SK-N-SH (cell line): ENCODE measurements at regions not wholly inside any gene's neighbourhood (a gene's known extent, or its start where the extent isn't known, plus 50 kb on each side); places are given as distances from the start of the nearest gene placed in this dataset.

Experiments
- CTCF ChIA-PET: fragments of 300-600, 350-600 bp; formaldehyde crosslinking; extraction: SDS; loops from one replicate; lab custom pipeline; 2021; lab: Yijun Ruan, JAX
- POLR2A ChIA-PET: fragments of 350-600 bp; sonication (Branson Sonifier 250); formaldehyde crosslinking; extraction: SDS; loops from one replicate; lab custom pipeline; 2020; ENCODE audit warnings: antibody characterized with exemption, inconsistent platforms; lab: Yijun Ruan, JAX
- DNase-seq: peaks from one replicate; pipeline ENCODE4 v3.0.0; 2012
- H2AFZ ChIP-seq: fragments of 200-600 bp; sonication (generic); 2 replicates; pipeline ENCODE4 v1.8.1; 2016; ENCODE audit warnings: antibody characterized with exemption, mild to moderate bottlenecking, low read depth
- H3F3A ChIP-seq: fragments of 200-600 bp; sonication (generic); replicated peaks from 2 replicates; pipeline ENCODE3; 2016; ENCODE audit warnings: antibody characterized with exemption, mild to moderate bottlenecking; ENCODE audit not compliant: insufficient read depth
- H3K27ac ChIP-seq, 2 experiments: fragments of 200-500 bp in 1 of 2; fragments of 200-600 bp in 1 of 2; sonication (Bioruptor generic) in 1 of 2; sonication (generic), shearing (Covaris generic) in 1 of 2; 2 replicates each; pipeline versions ENCODE4 v1.5.1 to v1.6.1; 2014 to 2016; ENCODE audit warnings: low read depth in 2 of 2, inconsistent platforms in 1 of 2, low read length in 1 of 2, mild to moderate bottlenecking in 1 of 2, mixed read lengths in 1 of 2
- H3K27me3 ChIP-seq: fragments of 200-600 bp; sonication (generic), shearing (Covaris generic); 2 replicates; pipeline ENCODE4 v1.6.1; 2016; ENCODE audit warnings: mixed run types; ENCODE audit not compliant: insufficient read depth
- H3K36me3 ChIP-seq, 2 experiments: fragments of 200-500 bp in 1 of 2; fragments of 200-600 bp in 1 of 2; sonication (Bioruptor generic) in 1 of 2; sonication (generic) in 1 of 2; replicated peaks in 1 of 2; 2 replicates each; pipeline versions ENCODE3 to v1.5.1; 2014 to 2016; ENCODE audit warnings: low read length in 1 of 2, mild to moderate bottlenecking in 1 of 2; ENCODE audit not compliant: insufficient read depth in 2 of 2, control insufficient read depth in 1 of 2
- H3K4me1 ChIP-seq, 2 experiments: fragments of 200-500 bp in 1 of 2; fragments of 200-600 bp in 1 of 2; sonication (Bioruptor generic) in 1 of 2; sonication (generic), shearing (Covaris generic) in 1 of 2; 2 replicates each; pipeline versions ENCODE4 v1.5.1 to v1.6.1; 2014 to 2016; ENCODE audit warnings: low read depth in 1 of 2, low read length in 1 of 2, mixed run types in 1 of 2; ENCODE audit not compliant: insufficient read depth in 2 of 2, control insufficient read depth in 1 of 2
- H3K4me2 ChIP-seq: fragments of 200-600 bp; sonication (generic), shearing (Covaris generic); 2 replicates; pipeline ENCODE4 v1.6.1; 2017; ENCODE audit warnings: mixed run types
- H3K4me3 ChIP-seq, 2 experiments: fragments of 200-500 bp in 1 of 2; fragments of 200-600 bp in 1 of 2; sonication (Bioruptor generic) in 1 of 2; sonication (generic), shearing (Covaris generic) in 1 of 2; 2 replicates each; pipeline versions ENCODE4 v1.5.1 to v1.8.1; 2014 to 2016; ENCODE audit warnings: low read depth in 2 of 2, inconsistent platforms in 1 of 2, low read length in 1 of 2, mild to moderate bottlenecking in 1 of 2, mixed read lengths in 1 of 2, moderate library complexity in 1 of 2
- H3K79me2 ChIP-seq: fragments of 200-600 bp; sonication (generic); 2 replicates; pipeline ENCODE4 v1.8.1; 2017; ENCODE audit warnings: mild to moderate bottlenecking; ENCODE audit not compliant: insufficient read depth
- H3K9ac ChIP-seq: fragments of 200-600 bp; sonication (generic); 2 replicates; pipeline ENCODE4 v1.6.1; 2017; ENCODE audit warnings: mixed run types
- H3K9me2 ChIP-seq: fragments of 200-600 bp; sonication (generic); 2 replicates; pipeline ENCODE4 v1.6.1; 2017; ENCODE audit warnings: mixed run types
- H3K9me3 ChIP-seq: fragments of 200-600 bp; sonication (generic); 2 replicates; pipeline ENCODE4 v1.6.1; 2017; ENCODE audit warnings: mixed run types, mild to moderate bottlenecking, moderate library complexity
- H4K20me1 ChIP-seq: fragments of 200-600 bp; sonication (generic); 2 replicates; pipeline ENCODE4 v1.6.1; 2017; ENCODE audit warnings: mild to moderate bottlenecking, mixed run types; ENCODE audit not compliant: insufficient read depth
- CTCF ChIP-seq: fragments of 200-600 bp; sonication (generic); IDR thresholded peaks from 2 replicates; pipeline ENCODE4 v1.6.1; 2017; ENCODE audit warnings: antibody characterized with exemption, mild to moderate bottlenecking, moderate library complexity
- EZH2phosphoT487 ChIP-seq: fragments of 200-600 bp; sonication (generic); IDR thresholded peaks from 2 replicates; pipeline ENCODE4 v1.6.1; 2017; ENCODE audit warnings: low read depth, mixed run types, mild to moderate bottlenecking, antibody characterized with exemption, moderate library complexity, borderline replicate concordance
- FOXJ3 ChIP-seq: sonication (generic); formaldehyde crosslinking; IDR thresholded peaks from 2 replicates; pipeline ENCODE4 v1.5.1; 2020; ENCODE audit warnings: mild to moderate bottlenecking, missing genetic modification reagents
- GABPA ChIP-seq: IDR thresholded peaks from 2 replicates; pipeline ENCODE4 v1.4.0; 2012; ENCODE audit warnings: low read depth, mild to moderate bottlenecking
- GATA2 ChIP-seq: sonication (generic); formaldehyde crosslinking; IDR thresholded peaks from 2 replicates; pipeline ENCODE4 v1.5.0; 2020; ENCODE audit warnings: mild to moderate bottlenecking, missing genetic modification reagents
- IRF3 ChIP-seq: fragments of 150-350 bp; IDR thresholded peaks from 2 replicates; pipeline ENCODE4 v1.6.1; 2016; ENCODE audit warnings: mild to moderate bottlenecking, low read depth, low read length
- NFIC ChIP-seq: IDR thresholded peaks from 2 replicates; pipeline ENCODE4 v1.4.0; 2012; ENCODE audit warnings: borderline replicate concordance
- PBX3 ChIP-seq: IDR thresholded peaks from 2 replicates; pipeline ENCODE4; 2012
- RAD21 ChIP-seq: IDR thresholded peaks from 2 replicates; pipeline ENCODE4 v1.6.1; 2012; ENCODE audit warnings: mild to moderate bottlenecking, low read length
- RCOR1 ChIP-seq: fragments of 150-350 bp; IDR thresholded peaks from 2 replicates; pipeline ENCODE4 v1.6.1; 2017; ENCODE audit warnings: antibody characterized with exemption, low read length
- RFX5 ChIP-seq: IDR thresholded peaks from 2 replicates; pipeline ENCODE4 v1.6.1; 2012; ENCODE audit warnings: mild to moderate bottlenecking, improper control_type of control experiment, low read length
- SMC3 ChIP-seq: IDR thresholded peaks from 2 replicates; pipeline ENCODE4 v1.6.1; 2012; ENCODE audit warnings: low read depth, low read length, improper control_type of control experiment
- TAF1 ChIP-seq: IDR thresholded peaks from 2 replicates; pipeline ENCODE4 v1.6.1; 2012; ENCODE audit warnings: low read depth, mild to moderate bottlenecking, low read length, moderate library complexity, borderline replicate concordance
- USF1 ChIP-seq: IDR thresholded peaks from 2 replicates; pipeline ENCODE4 v1.4.0; 2012; ENCODE audit warnings: low read depth, borderline replicate concordance
- USF2 ChIP-seq: fragments of 150-350 bp; IDR thresholded peaks from 2 replicates; pipeline ENCODE4 v1.6.1; 2017; ENCODE audit warnings: antibody characterized with exemption, low read length, low read depth, borderline replicate concordance
- YY1 ChIP-seq: IDR thresholded peaks from 2 replicates; pipeline ENCODE4 v1.4.0; 2012; ENCODE audit warnings: low read depth, mild to moderate bottlenecking
- WGBS: methylation state at CpG from one replicate; pipeline ENCODE4 v1.1.6; 2017; ENCODE audit warnings: low lambda C conversion rate; 5-methylcytosine and 5-hydroxymethylcytosine counted together

GRCh38 chr1:229204921-229205777, 65.8 kb upstream of the RAB4A start:
- WGBS, result 71% methylated on average over 15 of the region's 17 CpGs
- Histone ChIP-seq H3K9ac (no peak overlapping the region), H4K20me1 (no peaks in the 10 kb centered on the region), H2AFZ (no peak overlapping the region), H3K9me3 (no peaks in the 10 kb centered on the region), H3K27ac (no peak overlapping the region), H3K36me3 (no peaks in the 10 kb centered on the region), H3K79me2 (no peaks in the 10 kb centered on the region), H3K4me3 (no peak overlapping the region), H3K9me2 (no peaks in the 10 kb centered on the region), H3K27me3 (no peaks in the 10 kb centered on the region; the same call in 1 of the 2 replicates), H3K4me2 (no peak overlapping the region), H3F3A (no peaks in the 10 kb centered on the region), H3K4me1 (peaks cover 0 to 3% of the 10 kb centered on the region in 2 experiments; a peak in 2 of 4 replicates)
- no peak for DNase-seq
- TF ChIP-seq EZH2phosphoT487 (no peak), RCOR1 (no peak), SMC3 (no peak), TAF1 (no peak)
- ChIA-PET POLR2A (no interaction called here), CTCF (interaction anchor here (0.9 to 1.2 kb wide), 4 partner anchors 10 to 142 kb away, joined by 3 to 4 read pairs (median 4); no protein-coding TSS in a partner anchor)

- CTCF ChIA-PET, result interaction anchor here (0.9 to 1.7 kb wide), 4 partner anchors 10 to 143 kb away, joined by 3 to 4 read pairs (median 4); no protein-coding TSS in a partner anchor
- H3K36me3 ChIP-seq, result no peaks in the 10 kb centered on the region
- no peak overlapping the region for H3K4me3 ChIP-seq
- H3K4me1 ChIP-seq, result peaks cover 0 to 3% of the 10 kb centered on the region in 2 experiments; a peak in 2 of 4 replicates
- H4K20me1 ChIP-seq, result no peaks in the 10 kb centered on the region
- no peak overlapping the region for H2AFZ ChIP-seq
- no peaks in the 10 kb centered on the region; the same call in 1 of the 2 replicates for H3K27me3 ChIP-seq
- no peak overlapping the region for H3K27ac ChIP-seq
- no peaks in the 10 kb centered on the region for H3K79me2 ChIP-seq
- no peak overlapping the region for H3K4me2 ChIP-seq
- H3K9me3 ChIP-seq, result no peaks in the 10 kb centered on the region
- H3K9ac ChIP-seq, result no peak overlapping the region
- no peaks in the 10 kb centered on the region for H3K9me2 ChIP-seq
- no peak for TF ChIP-seq PBX3
- TF ChIP-seq USF1, result no peak
- no peak for TF ChIP-seq USF2
- TF ChIP-seq RAD21, result no peak
- no peak for TF ChIP-seq IRF3
- TF ChIP-seq SMC3, result no peak
- no peak for TF ChIP-seq NFIC
- TF ChIP-seq RFX5, result no peak
- no peak for TF ChIP-seq FOXJ3 (CRISPR knock-in tag)
- TF ChIP-seq EZH2phosphoT487, result no peak
- TF ChIP-seq RCOR1, result no peak
- no peak for TF ChIP-seq GABPA
- no peak for TF ChIP-seq GATA2 (CRISPR knock-in tag)
- no peak for TF ChIP-seq YY1
- TF ChIP-seq CTCF, result no peak
- TF ChIP-seq, all 33 proteins: peak for 0
- H3F3A ChIP-seq, result no peaks in the 10 kb centered on the region
- no peak for DNase-seq
- WGBS, result 78% methylated on average over 4 of the region's 8 CpGs
- POLR2A ChIA-PET, result no interaction called here
Measured at GRCh38 chr1:229205854-229206253, 65.1 kb upstream of the RAB4A start.
